ENCODE measurements at regions not wholly inside any gene's neighbourhood (a gene's known extent, or its start where the extent isn't known, plus 50 kb on each side); places are given as distances from the start of the nearest gene placed in this dataset.

GRCh38 chr2:81870119-81870518 lies 1565.6 kb upstream of the LRRTM1 start:
- TF ChIP-seq CTCF (IDR thresholded peaks at IDR 0.05) (no peak), POLR2AphosphoS5 (IDR thresholded peaks at IDR 0.05) (no peak), POLR2A (IDR thresholded peaks at IDR 0.05) (no peak), EP300 (IDR thresholded peaks at IDR 0.05) (no peak)
